ENCODE measurements at regions not wholly inside any gene's neighbourhood (a gene's known extent, or its start where the extent isn't known, plus 50 kb on each side); places are given as distances from the start of the nearest gene placed in this dataset.
"Not testable (repeated sequence)": the region's sequence is repeated elsewhere in the genome, so short reads cannot be mapped to it uniquely, and the experiment has no call there.

DNA sequence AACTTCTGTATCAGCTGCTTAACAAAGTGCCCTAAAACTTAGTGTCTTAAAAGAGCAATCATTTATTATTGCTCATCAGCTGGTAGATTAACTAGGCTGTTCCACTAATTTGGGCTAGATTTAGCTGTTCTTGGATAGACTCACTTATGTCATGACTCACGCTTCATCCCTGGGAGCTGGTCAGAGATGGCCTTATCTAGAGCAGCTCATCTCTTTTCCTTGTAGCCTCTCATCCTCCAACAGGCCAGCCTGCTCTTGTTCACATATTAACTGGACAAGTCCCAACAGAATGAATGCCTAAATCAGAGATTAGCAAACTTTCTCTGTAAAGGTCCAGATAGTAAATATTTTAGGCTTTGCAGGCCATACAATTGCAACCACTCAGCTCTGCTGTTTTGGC lies 66.9 kb upstream of the PLAAT1 start:
- Histone ChIP-seq H2AK5ac (ENCODE audit: low read length) (no peak overlapping the region), H3K4me3 (ENCODE audit: low read depth, low read length) (no peak overlapping the region), H3K27me3 (ENCODE audit: insufficient read depth, low read length) (no peaks in the 10 kb centered on the region), H3K14ac (ENCODE audit: low read length) (no peak overlapping the region), H3K23ac (ENCODE audit: low read length) (no peak overlapping the region), H3K18ac (ENCODE audit: low read length) (no peak overlapping the region), H3K79me2 (ENCODE audit: control insufficient read depth, insufficient read depth, low read length, poor library complexity) (no peaks in the 10 kb centered on the region), H2AFZ (ENCODE audit: insufficient read depth, low read length, poor library complexity) (no peak overlapping the region), H4K12ac (ENCODE audit: low read depth, low read length) (no peak overlapping the region), H2BK5ac (ENCODE audit: low read depth, low read length, poor library complexity) (no peak overlapping the region), H3K4me2 (ENCODE audit: low read length) (no peak overlapping the region), H3K9me3 (ENCODE audit: insufficient read depth, low read depth, low read length) (no peaks in the 10 kb centered on the region), H3K79me1 (ENCODE audit: low read length) (no peaks in the 10 kb centered on the region), H4K8ac (ENCODE audit: low read depth, low read length) (no peak overlapping the region), H3K9ac (ENCODE audit: low read length) (no peak overlapping the region), H2BK12ac (ENCODE audit: low read length) (no peak overlapping the region), H3K4me1 (ENCODE audit: control insufficient read depth in 1 of 2, insufficient read depth in 2 of 2, low read length in 2 of 2) (no peaks in the 10 kb centered on the region), H2BK120ac (ENCODE audit: insufficient read depth, low read length, poor library complexity) (no peak overlapping the region), H3K4ac (ENCODE audit: low read depth, low read length) (no peak overlapping the region), H4K91ac (ENCODE audit: low read depth, low read length) (no peak overlapping the region), H3K27ac (ENCODE audit: low read depth, low read length) (no peak overlapping the region), H3K36me3 (ENCODE audit: control insufficient read depth in 1 of 2, insufficient read depth in 2 of 2, low read length in 2 of 2) (no peaks in the 10 kb centered on the region)
- DNase-seq, result peak in 1 of 2 donors; percentile 11
- no CpG with 5 or more reads among the region's 1 CpG for WGBS (ENCODE audit: extremely low coverage, insufficient coverage, insufficient read length)

DNA sequence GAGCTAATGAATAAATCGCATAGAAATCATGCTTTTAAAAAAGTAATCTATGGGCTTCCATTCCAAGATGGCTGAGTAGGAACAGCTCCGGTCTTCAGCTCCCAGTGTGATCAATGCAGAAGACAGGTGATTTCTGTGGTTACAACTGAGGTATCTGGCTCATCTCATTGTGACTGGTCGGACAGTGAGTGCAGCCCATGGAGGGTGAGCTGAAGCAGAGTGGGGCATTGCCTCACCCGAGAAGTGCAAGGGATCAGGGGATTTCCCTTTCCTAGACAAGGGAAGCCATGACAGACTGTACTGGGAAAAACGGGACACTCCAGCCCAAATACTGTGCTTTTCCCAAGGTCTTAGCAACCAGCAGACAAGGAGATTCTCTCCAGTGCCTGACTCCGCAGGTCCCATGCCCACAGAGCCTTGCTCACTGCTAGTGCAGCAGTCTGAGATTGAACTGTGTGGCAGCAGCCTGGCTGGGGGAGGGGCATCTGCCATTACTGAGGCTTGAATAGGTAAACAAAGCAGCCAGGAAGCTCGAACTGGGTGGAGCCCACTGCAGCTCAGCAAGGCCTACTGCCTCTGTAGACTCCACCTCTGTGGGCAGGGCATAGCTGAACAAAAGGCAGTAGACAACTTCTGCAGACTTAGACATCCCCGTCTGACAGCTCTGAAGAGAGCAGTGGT lies 61.5 kb upstream of the PLAAT1 start:
- not testable (repeated sequence) for H2BK120ac ChIP-seq (ENCODE audit: insufficient read depth, low read length, poor library complexity); H3K36me3 ChIP-seq (ENCODE audit: control insufficient read depth in 1 of 2, insufficient read depth in 2 of 2, low read length in 2 of 2); H3K4ac ChIP-seq (ENCODE audit: low read depth, low read length); H3K4me1 ChIP-seq (ENCODE audit: control insufficient read depth in 1 of 2, insufficient read depth in 2 of 2, low read length in 2 of 2); H3K14ac ChIP-seq (ENCODE audit: low read length); H2AK5ac ChIP-seq (ENCODE audit: low read length); H3K79me2 ChIP-seq (ENCODE audit: control insufficient read depth, insufficient read depth, low read length, poor library complexity); H3K18ac ChIP-seq (ENCODE audit: low read length); H3K27ac ChIP-seq (ENCODE audit: low read depth, low read length); DNase-seq; H3K27me3 ChIP-seq (ENCODE audit: insufficient read depth, low read length); H3K4me2 ChIP-seq (ENCODE audit: low read length); H3K23ac ChIP-seq (ENCODE audit: low read length); H4K8ac ChIP-seq (ENCODE audit: low read depth, low read length); H3K79me1 ChIP-seq (ENCODE audit: low read length); H4K12ac ChIP-seq (ENCODE audit: low read depth, low read length); H4K91ac ChIP-seq (ENCODE audit: low read depth, low read length); H2BK5ac ChIP-seq (ENCODE audit: low read depth, low read length, poor library complexity); H2BK12ac ChIP-seq (ENCODE audit: low read length); H3K4me3 ChIP-seq (ENCODE audit: low read depth, low read length); H3K9ac ChIP-seq (ENCODE audit: low read length); H3K9me3 ChIP-seq (ENCODE audit: insufficient read depth, low read depth, low read length); H2AFZ ChIP-seq (ENCODE audit: insufficient read depth, low read length, poor library complexity)
- no CpG with 5 or more reads among the region's 8 CpGs for WGBS (ENCODE audit: extremely low coverage, insufficient coverage, insufficient read length)

DNA sequence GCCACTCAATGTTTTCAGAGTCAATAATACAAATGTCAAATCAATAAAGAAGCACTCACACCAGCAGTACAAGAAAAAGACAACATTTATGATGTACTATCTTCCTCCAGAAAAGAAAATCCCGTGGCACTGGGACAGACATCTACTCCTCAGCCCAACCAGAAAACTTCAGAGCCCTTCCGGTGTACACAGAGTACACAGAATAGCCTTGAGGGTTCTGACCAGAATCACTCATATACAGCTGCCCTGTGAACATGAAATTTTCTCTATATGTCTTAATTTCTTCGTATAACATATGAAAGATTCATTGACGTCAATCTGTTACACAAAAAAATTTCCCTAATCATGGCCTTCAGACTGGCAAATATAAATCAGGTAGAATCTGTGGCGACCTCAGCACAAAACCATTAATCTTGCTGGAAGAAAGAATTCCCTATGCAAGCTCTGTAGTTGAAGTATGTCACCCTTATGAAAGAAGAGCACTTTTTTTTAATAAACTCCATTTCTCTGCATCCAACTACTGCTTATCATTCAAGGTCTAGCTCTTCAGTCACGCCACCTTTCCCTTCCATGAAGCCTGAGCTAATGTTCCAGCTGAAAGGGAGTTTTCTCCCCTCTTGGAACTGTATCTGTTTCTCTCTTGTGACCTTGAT lies 53.8 kb upstream of the PLAAT1 start:
- H3K36me3 ChIP-seq (ENCODE audit: control insufficient read depth in 1 of 2, insufficient read depth in 2 of 2, low read length in 2 of 2), result no peaks in the 10 kb centered on the region
- no peak overlapping the region for H3K14ac ChIP-seq (ENCODE audit: low read length)
- no peak overlapping the region for H3K18ac ChIP-seq (ENCODE audit: low read length)
- no peak overlapping the region for H2BK12ac ChIP-seq (ENCODE audit: low read length)
- H2BK120ac ChIP-seq (ENCODE audit: insufficient read depth, low read length, poor library complexity), result no peak overlapping the region
- H3K27me3 ChIP-seq (ENCODE audit: insufficient read depth, low read length), result no peaks in the 10 kb centered on the region
- H3K79me2 ChIP-seq (ENCODE audit: control insufficient read depth, insufficient read depth, low read length, poor library complexity), result no peaks in the 10 kb centered on the region
- no peak overlapping the region for H2AFZ ChIP-seq (ENCODE audit: insufficient read depth, low read length, poor library complexity)
- H4K12ac ChIP-seq (ENCODE audit: low read depth, low read length), result no peak overlapping the region
- no peak overlapping the region for H3K4ac ChIP-seq (ENCODE audit: low read depth, low read length)
- no peak overlapping the region for H3K9ac ChIP-seq (ENCODE audit: low read length)
- H3K9me3 ChIP-seq (ENCODE audit: insufficient read depth, low read depth, low read length), result peaks cover 3% of the 10 kb centered on the region
- H2AK5ac ChIP-seq (ENCODE audit: low read length), result no peak overlapping the region
- no peak overlapping the region for H4K8ac ChIP-seq (ENCODE audit: low read depth, low read length)
- H3K79me1 ChIP-seq (ENCODE audit: low read length), result no peaks in the 10 kb centered on the region
- H3K27ac ChIP-seq (ENCODE audit: low read depth, low read length), result no peak overlapping the region
- no peaks in the 10 kb centered on the region for H3K4me1 ChIP-seq (ENCODE audit: control insufficient read depth in 1 of 2, insufficient read depth in 2 of 2, low read length in 2 of 2)
- no peak overlapping the region for H3K4me3 ChIP-seq (ENCODE audit: low read depth, low read length)
- H3K4me2 ChIP-seq (ENCODE audit: low read length), result no peak overlapping the region
- H3K23ac ChIP-seq (ENCODE audit: low read length), result no peak overlapping the region
- H4K91ac ChIP-seq (ENCODE audit: low read depth, low read length), result no peak overlapping the region
- no CpG with 5 or more reads among the region's 6 CpGs for WGBS (ENCODE audit: extremely low coverage, insufficient coverage, insufficient read length)
- no peak for DNase-seq
- H2BK5ac ChIP-seq (ENCODE audit: low read depth, low read length, poor library complexity), result no peak overlapping the region

DNA sequence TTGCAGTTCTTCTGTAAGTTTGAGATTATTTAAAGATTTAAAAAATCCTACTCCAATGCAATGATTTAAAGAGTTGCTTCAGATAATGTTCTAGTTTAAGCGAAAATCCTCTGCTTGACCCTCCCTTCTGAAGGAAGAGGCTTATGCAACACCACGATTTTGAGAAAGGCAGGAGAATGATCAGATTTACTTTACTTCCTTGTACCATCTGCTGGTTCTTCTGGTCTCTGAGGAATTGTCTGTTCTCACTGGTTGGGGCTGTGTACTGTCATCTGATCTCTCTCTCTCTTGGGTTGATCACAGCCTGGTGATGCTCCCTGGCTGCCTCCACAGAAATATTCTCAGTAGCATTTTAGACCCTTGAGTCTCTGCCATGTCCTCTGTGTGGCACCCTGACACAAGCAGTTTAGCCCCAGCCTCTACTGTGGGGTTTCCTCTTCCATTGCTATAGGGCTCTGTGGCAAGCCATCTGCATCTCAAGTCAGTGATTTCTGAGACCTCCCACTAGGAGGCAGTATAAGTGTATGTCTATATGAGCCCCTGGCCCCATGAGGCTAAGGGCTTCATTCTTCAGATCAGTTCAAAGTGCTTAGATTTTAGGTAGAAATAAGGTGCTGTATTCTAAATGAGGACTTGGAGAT lies 50.8 kb upstream of the PLAAT1 start:
- no peak overlapping the region for H4K91ac ChIP-seq (ENCODE audit: low read depth, low read length)
- H3K27ac ChIP-seq (ENCODE audit: low read depth, low read length), result no peak overlapping the region
- H3K4ac ChIP-seq (ENCODE audit: low read depth, low read length), result no peak overlapping the region
- H2BK120ac ChIP-seq (ENCODE audit: insufficient read depth, low read length, poor library complexity), result no peak overlapping the region
- no CpG with 5 or more reads among the region's 2 CpGs for WGBS (ENCODE audit: extremely low coverage, insufficient coverage, insufficient read length)
- H2BK12ac ChIP-seq (ENCODE audit: low read length), result no peak overlapping the region
- no peak overlapping the region for H3K9ac ChIP-seq (ENCODE audit: low read length)
- no peak overlapping the region for H3K23ac ChIP-seq (ENCODE audit: low read length)
- H3K36me3 ChIP-seq (ENCODE audit: control insufficient read depth in 1 of 2, insufficient read depth in 2 of 2, low read length in 2 of 2), result no peaks in the 10 kb centered on the region
- H3K14ac ChIP-seq (ENCODE audit: low read length), result no peak overlapping the region
- H3K4me3 ChIP-seq (ENCODE audit: low read depth, low read length), result no peak overlapping the region
- peaks cover 3% of the 10 kb centered on the region for H3K9me3 ChIP-seq (ENCODE audit: insufficient read depth, low read depth, low read length)
- H3K4me1 ChIP-seq (ENCODE audit: control insufficient read depth in 1 of 2, insufficient read depth in 2 of 2, low read length in 2 of 2), result no peaks in the 10 kb centered on the region
- H3K27me3 ChIP-seq (ENCODE audit: insufficient read depth, low read length), result no peaks in the 10 kb centered on the region
- no peaks in the 10 kb centered on the region for H3K79me2 ChIP-seq (ENCODE audit: control insufficient read depth, insufficient read depth, low read length, poor library complexity)
- DNase-seq, result peak; percentile 38 to 76
- H2AFZ ChIP-seq (ENCODE audit: insufficient read depth, low read length, poor library complexity), result no peak overlapping the region
- H2AK5ac ChIP-seq (ENCODE audit: low read length), result no peak overlapping the region
- no peak overlapping the region for H4K8ac ChIP-seq (ENCODE audit: low read depth, low read length)
- H2BK5ac ChIP-seq (ENCODE audit: low read depth, low read length, poor library complexity), result no peak overlapping the region
- no peak overlapping the region for H3K4me2 ChIP-seq (ENCODE audit: low read length)
- H4K12ac ChIP-seq (ENCODE audit: low read depth, low read length), result no peak overlapping the region
- H3K79me1 ChIP-seq (ENCODE audit: low read length), result no peaks in the 10 kb centered on the region
- no peak overlapping the region for H3K18ac ChIP-seq (ENCODE audit: low read length)

Data from trophoblast cell (in vitro differentiated cells and primary cell).